Glutamatergic neuron (in vitro differentiated cells): ENCODE measurements at regions not wholly inside any gene's neighbourhood (a gene's known extent, or its start where the extent isn't known, plus 50 kb on each side); places are given as distances from the start of the nearest gene placed in this dataset.
"Not testable (repeated sequence)": the region's sequence is repeated elsewhere in the genome, so short reads cannot be mapped to it uniquely, and the experiment has no call there.

ENCODE experiments used
- DNase-seq: peaks from one replicate; pipeline ENCODE4 v3.0.0; 2022
- H3K27ac Mint-ChIP-seq: one replicate; pipeline ENCODE4 v1.8.0; 2020; ENCODE audit warnings: mild to moderate bottlenecking, mixed read lengths, inconsistent platforms; ENCODE audit not compliant: unreplicated experiment
- H3K27me3 Mint-ChIP-seq: one replicate; pipeline ENCODE4 v1.8.0; 2020; ENCODE audit warnings: mild to moderate bottlenecking, moderate library complexity, mixed read lengths, inconsistent platforms; ENCODE audit not compliant: unreplicated experiment
- H3K36me3 Mint-ChIP-seq: one replicate; pipeline ENCODE4 v1.8.0; 2020; ENCODE audit warnings: mild to moderate bottlenecking, mixed read lengths, inconsistent platforms; ENCODE audit not compliant: unreplicated experiment
- H3K4me1 Mint-ChIP-seq: one replicate; pipeline ENCODE4 v1.8.0; 2020; ENCODE audit warnings: mild to moderate bottlenecking, low read depth, mixed read lengths, inconsistent platforms; ENCODE audit not compliant: unreplicated experiment
- H3K4me3 Mint-ChIP-seq: one replicate; pipeline ENCODE4 v1.8.0; 2020; ENCODE audit warnings: mild to moderate bottlenecking, mixed read lengths, inconsistent platforms; ENCODE audit not compliant: unreplicated experiment
- H3K9me3 Mint-ChIP-seq: one replicate; pipeline ENCODE4 v1.8.0; 2020; ENCODE audit warnings: mild to moderate bottlenecking, moderate library complexity, mixed read lengths, inconsistent platforms; ENCODE audit not compliant: unreplicated experiment
- TF ChIP-seq, protein P1 (sequence below): fragments of 200-600 bp; sonication (generic); IDR thresholded peaks from one replicate; pipeline ENCODE4 v1.5.0; 2021; ENCODE audit not compliant: partially characterized antibody, unreplicated experiment

DNA sequence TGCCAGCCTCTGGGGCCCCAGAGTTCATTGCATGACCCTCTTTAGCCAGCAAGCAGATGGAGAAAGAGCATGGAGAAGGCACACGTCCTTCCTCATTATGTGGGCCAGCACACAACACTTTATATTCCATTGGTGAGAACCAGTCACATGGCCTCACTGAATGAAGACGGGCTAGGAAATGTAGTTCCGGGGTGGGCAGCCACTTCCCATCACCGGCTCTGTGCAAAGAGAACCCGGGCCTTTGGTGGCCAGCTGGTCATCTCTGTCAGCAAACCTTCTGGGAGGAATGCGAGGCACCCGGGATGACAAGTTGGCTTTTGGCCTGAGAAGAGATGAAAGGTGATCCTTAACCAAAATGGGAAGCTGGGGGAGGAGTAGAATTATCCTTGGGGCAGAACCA, 90.2 kb upstream of the VGLL4 start:
- DNase-seq, result no peak
- TF ChIP-seq, protein P1, sequence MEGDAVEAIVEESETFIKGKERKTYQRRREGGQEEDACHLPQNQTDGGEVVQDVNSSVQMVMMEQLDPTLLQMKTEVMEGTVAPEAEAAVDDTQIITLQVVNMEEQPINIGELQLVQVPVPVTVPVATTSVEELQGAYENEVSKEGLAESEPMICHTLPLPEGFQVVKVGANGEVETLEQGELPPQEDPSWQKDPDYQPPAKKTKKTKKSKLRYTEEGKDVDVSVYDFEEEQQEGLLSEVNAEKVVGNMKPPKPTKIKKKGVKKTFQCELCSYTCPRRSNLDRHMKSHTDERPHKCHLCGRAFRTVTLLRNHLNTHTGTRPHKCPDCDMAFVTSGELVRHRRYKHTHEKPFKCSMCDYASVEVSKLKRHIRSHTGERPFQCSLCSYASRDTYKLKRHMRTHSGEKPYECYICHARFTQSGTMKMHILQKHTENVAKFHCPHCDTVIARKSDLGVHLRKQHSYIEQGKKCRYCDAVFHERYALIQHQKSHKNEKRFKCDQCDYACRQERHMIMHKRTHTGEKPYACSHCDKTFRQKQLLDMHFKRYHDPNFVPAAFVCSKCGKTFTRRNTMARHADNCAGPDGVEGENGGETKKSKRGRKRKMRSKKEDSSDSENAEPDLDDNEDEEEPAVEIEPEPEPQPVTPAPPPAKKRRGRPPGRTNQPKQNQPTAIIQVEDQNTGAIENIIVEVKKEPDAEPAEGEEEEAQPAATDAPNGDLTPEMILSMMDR, result no peak
- Mint-ChIP-seq H3K4me3 (no peak overlapping the region), H3K27ac (no peak overlapping the region), H3K4me1 (peaks cover 5% of the 10 kb centered on the region), H3K27me3 (no peaks in the 10 kb centered on the region), H3K9me3 (peaks cover 1% of the 10 kb centered on the region), H3K36me3 (no peaks in the 10 kb centered on the region)

DNA sequence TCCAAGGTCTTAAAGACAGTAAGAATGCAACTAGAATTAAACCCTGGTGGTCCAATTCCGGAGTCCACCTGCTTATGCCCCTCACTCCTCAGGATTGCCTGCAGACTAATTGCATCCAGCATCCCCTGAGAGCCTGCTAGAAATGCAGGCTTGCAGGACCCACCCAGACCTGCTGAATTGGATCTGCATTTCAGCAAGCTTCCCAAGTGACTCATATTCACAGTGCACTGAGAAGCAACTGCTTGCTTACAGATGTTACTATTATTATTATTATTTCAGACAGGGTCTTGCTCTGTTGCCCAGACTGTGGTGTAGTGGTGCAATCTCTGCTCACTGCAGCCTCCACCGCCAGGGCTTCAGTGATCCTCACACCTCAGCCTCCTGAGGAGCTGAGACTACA, 83.5 kb upstream of the VGLL4 start:
- Mint-ChIP-seq H3K27ac (no peak overlapping the region), H3K27me3 (peaks cover 4% of the 10 kb centered on the region), H3K4me1 (peaks cover 1% of the 10 kb centered on the region), H3K36me3 (no peaks in the 10 kb centered on the region), H3K9me3 (peaks cover 3% of the 10 kb centered on the region), H3K4me3 (no peak overlapping the region)
- DNase-seq, result no peak
- TF ChIP-seq, protein P1, result no peak

DNA sequence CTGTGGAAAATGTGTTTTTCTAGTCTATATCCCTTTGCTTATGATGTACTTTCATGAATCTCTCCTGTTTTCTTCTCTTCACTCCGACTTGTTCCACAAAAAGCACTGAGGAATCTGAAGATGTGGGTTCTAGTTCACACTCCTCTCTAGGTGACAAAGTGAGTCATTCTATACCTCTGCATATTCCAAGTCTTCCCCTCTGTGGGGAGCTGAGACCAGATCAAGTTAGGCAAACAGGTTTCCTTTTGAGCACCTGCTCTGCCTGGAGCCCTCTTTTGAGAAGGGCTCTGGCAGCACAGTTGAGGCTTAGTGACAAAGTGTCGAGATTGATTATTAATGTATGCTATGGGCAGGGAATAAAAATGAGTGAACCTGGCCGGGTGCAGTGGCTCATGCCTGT, 82.4 kb upstream of the VGLL4 start:
- peaks cover 3% of the 10 kb centered on the region for H3K9me3 Mint-ChIP-seq
- H3K27ac Mint-ChIP-seq, result no peak overlapping the region
- DNase-seq, result no peak
- H3K27me3 Mint-ChIP-seq, result peaks cover 4% of the 10 kb centered on the region
- TF ChIP-seq, protein P1, result no peak
- H3K4me1 Mint-ChIP-seq, result no peaks in the 10 kb centered on the region
- no peaks in the 10 kb centered on the region for H3K36me3 Mint-ChIP-seq
- H3K4me3 Mint-ChIP-seq, result no peak overlapping the region

DNA sequence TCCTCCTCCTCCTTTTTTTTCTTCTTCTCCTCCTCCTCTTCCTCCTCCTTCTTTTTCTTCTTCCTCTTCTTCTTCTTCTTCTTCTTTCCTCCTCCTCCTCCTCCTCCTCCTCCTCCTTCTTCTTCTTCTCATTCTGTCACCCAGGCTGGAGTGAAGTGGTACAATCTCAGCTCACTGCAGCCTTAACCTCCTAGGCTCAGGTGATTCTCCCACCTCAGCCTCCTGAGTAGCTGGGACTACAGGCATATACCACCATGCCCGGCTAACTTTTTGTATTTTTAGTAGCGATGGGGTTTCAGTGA, 81.6 kb upstream of the VGLL4 start:
- H3K27me3 Mint-ChIP-seq, H3K4me3 Mint-ChIP-seq, H3K27ac Mint-ChIP-seq, DNase-seq, H3K36me3 Mint-ChIP-seq, H3K4me1 Mint-ChIP-seq, H3K9me3 Mint-ChIP-seq: not testable (repeated sequence)

DNA sequence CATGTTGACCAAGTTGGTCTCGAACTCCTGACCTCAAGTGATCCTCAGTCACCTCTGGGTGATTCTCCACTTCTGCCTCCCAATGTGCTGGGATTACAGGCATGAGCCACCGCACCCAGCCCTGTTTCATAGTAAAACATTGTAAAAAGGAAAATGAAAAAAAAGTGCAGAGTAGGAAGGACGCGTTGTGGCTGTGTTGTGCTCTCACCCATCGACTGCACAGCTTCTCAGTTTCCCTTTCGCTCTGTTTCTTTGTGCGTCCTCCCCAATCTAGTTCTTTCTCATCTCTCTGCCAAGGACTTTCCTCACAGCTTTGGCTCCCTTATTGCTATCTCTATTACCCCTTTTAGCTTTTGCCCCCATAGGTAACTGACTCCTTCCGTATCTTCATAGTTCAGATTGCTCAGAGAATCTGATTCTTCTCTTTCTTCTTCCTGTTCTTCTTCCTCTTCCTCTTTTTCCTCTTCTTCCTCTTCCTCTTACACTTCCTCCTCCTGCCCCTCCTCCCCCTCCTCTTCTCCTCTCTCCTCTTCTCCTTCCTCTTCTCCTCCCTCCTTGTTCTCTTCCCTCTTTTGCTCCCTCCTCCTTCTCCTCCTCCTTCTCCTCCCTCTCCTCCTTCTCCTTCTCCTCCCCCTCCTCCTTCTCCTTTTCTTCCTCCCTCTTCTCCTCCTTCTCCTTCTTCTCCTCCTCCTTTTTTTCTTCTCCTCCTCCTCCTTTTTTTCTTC, 81.1 kb upstream of the VGLL4 start:
- H3K36me3 Mint-ChIP-seq, result no peaks in the 10 kb centered on the region
- H3K4me3 Mint-ChIP-seq, result no peak overlapping the region
- no peak overlapping the region for H3K27ac Mint-ChIP-seq
- TF ChIP-seq, protein P1, result no peak
- H3K27me3 Mint-ChIP-seq, result peaks cover 4% of the 10 kb centered on the region
- no peak for DNase-seq
- peaks cover 3% of the 10 kb centered on the region for H3K4me1 Mint-ChIP-seq
- H3K9me3 Mint-ChIP-seq, result peaks cover 6% of the 10 kb centered on the region
